Activated CD4-positive, alpha-beta T cell treated with anti-CD3 and anti-CD28 coated beads for 24 hours (primary cell): ENCODE measurements at regions not wholly inside any gene's neighbourhood (a gene's known extent, or its start where the extent isn't known, plus 50 kb on each side); places are given as distances from the start of the nearest gene placed in this dataset.

Experiments used
- DNase-seq, 2 donors: peaks; one replicate each; pipeline ENCODE4 v3.0.0-alpha.2; 2020; ENCODE audit warnings: low read depth in 2 of 2

- DNase-seq = no peak
These were observed 125.5 kb downstream of the TFCP2L1 start for GRCh38 chr2:121159291-121160071.

- DNase-seq = no peak
These were observed 124.6 kb downstream of the TFCP2L1 start for GRCh38 chr2:121160366-121160765.

- no peak for DNase-seq
These were observed 123.7 kb downstream of the TFCP2L1 start for GRCh38 chr2:121161272-121161671.

DNA sequence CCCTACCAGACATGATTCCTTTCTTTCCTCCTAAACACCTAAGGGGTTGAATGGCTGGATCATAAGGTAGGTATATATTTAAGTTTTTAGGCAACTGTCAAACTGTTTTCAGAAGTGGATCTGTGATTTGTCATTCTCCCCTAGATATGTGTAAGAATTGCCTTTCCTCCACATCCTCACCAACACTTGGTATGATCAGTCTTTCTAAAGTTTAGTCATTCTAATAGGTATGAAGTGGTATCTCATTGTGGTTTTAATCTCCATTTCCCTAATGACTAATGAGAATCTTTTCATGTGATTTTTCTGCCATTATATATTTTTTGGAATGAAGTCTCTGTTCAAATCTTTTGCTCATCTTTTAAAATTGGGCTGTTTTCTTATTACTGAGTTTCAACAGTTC is 122.1 kb downstream of the TFCP2L1 start:
- no peak for DNase-seq

GRCh38 chr2:121164042-121164441 is 121.0 kb downstream of the TFCP2L1 start:
- DNase-seq = no peak

GRCh38 chr2:121165038-121165542 is 119.9 kb downstream of the TFCP2L1 start:
- DNase-seq = no peak
